ENCODE measurements at regions not wholly inside any gene's neighbourhood (a gene's known extent, or its start where the extent isn't known, plus 50 kb on each side); places are given as distances from the start of the nearest gene placed in this dataset.
"Not testable (repeated sequence)": the region's sequence is repeated elsewhere in the genome, so short reads cannot be mapped to it uniquely, and the experiment has no call there.

GRCh38 chr7:155383756-155384491 lies 74.0 kb upstream of the EN2 start:
- Histone ChIP-seq H3K4me3 (no peak overlapping the region), H3K27ac (no peak overlapping the region)
- no peak for TF ChIP-seq CTCF (IDR thresholded peaks at IDR 0.05)
- DNase-seq (ENCODE audit: low spot score) = no peak

GRCh38 chr7:155384751-155385150 lies 73.2 kb upstream of the EN2 start:
- no peak for DNase-seq (ENCODE audit: low spot score)
- Histone ChIP-seq H3K4me3 (no peak overlapping the region), H3K27ac (no peak overlapping the region)
- no peak for TF ChIP-seq CTCF (IDR thresholded peaks at IDR 0.05)

- not testable (repeated sequence) for H3K27ac ChIP-seq; DNase-seq (ENCODE audit: low spot score)
Measured at GRCh38 chr7:155385182-155385581, 72.7 kb upstream of the EN2 start.

GRCh38 chr7:155386608-155387007 lies 71.3 kb upstream of the EN2 start:
- Histone ChIP-seq H3K4me3 (no peak overlapping the region), H3K27ac (no peak overlapping the region)
- no peak for TF ChIP-seq CTCF (IDR thresholded peaks at IDR 0.05)
- no peak for DNase-seq (ENCODE audit: low spot score)

More at GRCh38 chr7:155385182-155385581, 72.7 kb upstream of the EN2 start:
- H3K4me3 ChIP-seq = not testable (repeated sequence)

- Histone ChIP-seq H3K27ac (no peak overlapping the region), H3K4me3 (no peak overlapping the region)
- no peak for DNase-seq (ENCODE audit: low spot score)
- TF ChIP-seq CTCF (IDR thresholded peaks at IDR 0.05) = no peak
Measured at GRCh38 chr7:155387066-155387620, 70.8 kb upstream of the EN2 start.

GRCh38 chr7:155388561-155388960 lies 69.4 kb upstream of the EN2 start:
- Histone ChIP-seq H3K27ac (no peak overlapping the region), H3K4me3 (no peak overlapping the region)
- no peak for DNase-seq (ENCODE audit: low spot score)
- no peak for TF ChIP-seq CTCF (IDR thresholded peaks at IDR 0.05)

GRCh38 chr7:155391414-155391813 lies 66.5 kb upstream of the EN2 start:
- TF ChIP-seq CTCF (IDR thresholded peaks at IDR 0.05) = no peak
- DNase-seq (ENCODE audit: low spot score) = no peak
- H3K27ac ChIP-seq = no peak overlapping the region
- H3K4me3 ChIP-seq = no peak overlapping the region

Data from coronary artery (tissue), 2 donors.